ENCODE measurements at regions not wholly inside any gene's neighbourhood (a gene's known extent, or its start where the extent isn't known, plus 50 kb on each side); places are given as distances from the start of the nearest gene placed in this dataset.

DNA sequence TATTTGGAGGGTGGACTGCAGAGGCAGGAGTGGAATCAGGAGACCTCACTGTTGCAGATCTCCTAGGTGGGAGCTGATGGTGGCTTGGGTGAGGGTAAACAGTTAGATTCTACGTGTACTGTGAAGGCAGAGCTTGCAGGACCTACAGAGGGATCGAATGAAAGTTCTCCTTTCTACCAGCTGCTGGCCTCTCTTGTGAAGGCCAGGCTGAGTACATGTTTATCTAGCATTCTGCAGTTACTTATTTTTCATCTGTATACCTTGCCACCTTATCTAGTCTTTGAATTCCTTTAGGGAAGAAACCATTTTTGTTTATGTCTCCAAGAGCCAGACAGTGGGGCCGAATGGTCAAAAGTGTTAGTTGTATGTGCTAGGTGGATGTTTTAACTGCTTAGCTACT is 57.6 kb downstream of the PTTG1 start:
- no peak for TF ChIP-seq POLR2A (IDR thresholded peaks at IDR 0.05; ENCODE audit: low read depth, low read length)
- TF ChIP-seq, protein P1, sequence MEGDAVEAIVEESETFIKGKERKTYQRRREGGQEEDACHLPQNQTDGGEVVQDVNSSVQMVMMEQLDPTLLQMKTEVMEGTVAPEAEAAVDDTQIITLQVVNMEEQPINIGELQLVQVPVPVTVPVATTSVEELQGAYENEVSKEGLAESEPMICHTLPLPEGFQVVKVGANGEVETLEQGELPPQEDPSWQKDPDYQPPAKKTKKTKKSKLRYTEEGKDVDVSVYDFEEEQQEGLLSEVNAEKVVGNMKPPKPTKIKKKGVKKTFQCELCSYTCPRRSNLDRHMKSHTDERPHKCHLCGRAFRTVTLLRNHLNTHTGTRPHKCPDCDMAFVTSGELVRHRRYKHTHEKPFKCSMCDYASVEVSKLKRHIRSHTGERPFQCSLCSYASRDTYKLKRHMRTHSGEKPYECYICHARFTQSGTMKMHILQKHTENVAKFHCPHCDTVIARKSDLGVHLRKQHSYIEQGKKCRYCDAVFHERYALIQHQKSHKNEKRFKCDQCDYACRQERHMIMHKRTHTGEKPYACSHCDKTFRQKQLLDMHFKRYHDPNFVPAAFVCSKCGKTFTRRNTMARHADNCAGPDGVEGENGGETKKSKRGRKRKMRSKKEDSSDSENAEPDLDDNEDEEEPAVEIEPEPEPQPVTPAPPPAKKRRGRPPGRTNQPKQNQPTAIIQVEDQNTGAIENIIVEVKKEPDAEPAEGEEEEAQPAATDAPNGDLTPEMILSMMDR (conservative IDR thresholded peaks at IDR 0.05; ENCODE audit: low read depth, low read length) = no peak

Data from IMR-90 (cell line).